SU-DHL-6 (cell line): ENCODE measurements at regions not wholly inside any gene's neighbourhood (a gene's known extent, or its start where the extent isn't known, plus 50 kb on each side); places are given as distances from the start of the nearest gene placed in this dataset.

ENCODE experiments used
- H2AFZ ChIP-seq: fragments of 200-600 bp; sonication (generic); 2 replicates; pipeline ENCODE4 v1.6.1; 2014; ENCODE audit warnings: low read depth, mild to moderate bottlenecking, moderate library complexity, mixed read lengths, antibody characterized with exemption, low read length; ENCODE audit not compliant: severe bottlenecking
- H3F3A ChIP-seq: fragments of 200-600 bp; shearing (Covaris generic); 2 replicates; pipeline ENCODE4 v1.6.0; 2016; ENCODE audit warnings: antibody characterized with exemption, mild to moderate bottlenecking; ENCODE audit not compliant: insufficient read depth
- H3K27ac ChIP-seq: fragments of 200-600 bp; sonication (generic); 2 replicates; pipeline ENCODE4 v1.5.1; 2016; ENCODE audit warnings: low read depth, mild to moderate bottlenecking, low read length, moderate library complexity, mixed read lengths
- H3K27me3 ChIP-seq: fragments of 200-600 bp; sonication (generic), shearing (Covaris generic); 2 replicates; pipeline ENCODE4 v1.6.0; 2014; ENCODE audit warnings: mild to moderate bottlenecking, low read length
- H3K36me3 ChIP-seq: fragments of 200-600 bp; sonication (generic); 2 replicates; pipeline ENCODE4 v1.6.1; 2014; ENCODE audit warnings: mild to moderate bottlenecking, low read length, mixed read lengths
- H3K4me2 ChIP-seq: fragments of 300-600, 200-600 bp; shearing (Covaris generic), sonication (generic); 2 replicates; pipeline ENCODE4 v1.6.0; 2014; ENCODE audit warnings: low read length, low read depth, mild to moderate bottlenecking; ENCODE audit not compliant: poor library complexity, severe bottlenecking
- H3K4me3 ChIP-seq: fragments of 200-600 bp; sonication (generic); 2 replicates; pipeline ENCODE4 v1.5.1; 2014; ENCODE audit warnings: antibody characterized with exemption, low read length, mild to moderate bottlenecking, mixed read lengths; ENCODE audit not compliant: insufficient read depth, poor library complexity, severe bottlenecking
- H3K79me2 ChIP-seq: fragments of 200-600 bp; sonication (generic); 2 replicates; pipeline ENCODE4 v1.6.1; 2014; ENCODE audit warnings: mild to moderate bottlenecking, low read length, moderate library complexity; ENCODE audit not compliant: insufficient read depth
- H3K9ac ChIP-seq: fragments of 200-600 bp; sonication (generic); 2 replicates; pipeline ENCODE4 v1.7.0; 2014; ENCODE audit warnings: mild to moderate bottlenecking, low read length
- H3K9me2 ChIP-seq: fragments of 200-600 bp; sonication (generic); replicated peaks from 2 replicates; pipeline ENCODE4 v1.6.1; 2014; ENCODE audit warnings: low read length; ENCODE audit not compliant: insufficient read depth
- H3K9me3 ChIP-seq: fragments of 200-600 bp; sonication (generic); 2 replicates; pipeline ENCODE4 v1.6.1; 2014; ENCODE audit warnings: low read length, mixed read lengths; ENCODE audit not compliant: insufficient read depth
- H4K20me1 ChIP-seq: fragments of 200-600 bp; sonication (generic); 2 replicates; pipeline ENCODE4 v1.6.1; 2014; ENCODE audit warnings: low read depth, mild to moderate bottlenecking, antibody characterized with exemption, low read length, moderate library complexity, mixed read lengths
- CTCF ChIP-seq: fragments of 200-600 bp; sonication (generic); IDR thresholded peaks from one replicate; pipeline ENCODE4 v1.5.1; 2017; ENCODE audit warnings: antibody characterized with exemption, mild to moderate bottlenecking, low read length, moderate library complexity; ENCODE audit not compliant: insufficient read depth, poor library complexity, severe bottlenecking
- EZH2phosphoT487 ChIP-seq: fragments of 200-600 bp; sonication (generic), shearing (Covaris generic); conservative IDR thresholded peaks from 2 replicates; pipeline ENCODE4 v1.6.1; 2018; ENCODE audit warnings: mild to moderate bottlenecking, antibody characterized with exemption, low read length, moderate library complexity, mixed read lengths

- Histone ChIP-seq H3K9ac (no peak overlapping the region), H3F3A (no peaks in the 10 kb centered on the region), H3K4me3 (no peak overlapping the region), H4K20me1 (no peaks in the 10 kb centered on the region), H3K79me2 (no peaks in the 10 kb centered on the region), H3K36me3 (no peaks in the 10 kb centered on the region), H3K27me3 (no peaks in the 10 kb centered on the region), H2AFZ (no peak overlapping the region), H3K9me3 (no peaks in the 10 kb centered on the region), H3K9me2 (no peaks in the 10 kb centered on the region), H3K4me2 (no peak overlapping the region), H3K27ac (no peak overlapping the region)
- TF ChIP-seq CTCF: no peak
- TF ChIP-seq EZH2phosphoT487: no peak
Measured at GRCh38 chr15:25182098-25182478, 227.3 kb downstream of the SNRPN start.

- no peak overlapping the region for H3K4me3 ChIP-seq
- H3K27ac ChIP-seq: no peak overlapping the region
- no peaks in the 10 kb centered on the region for H3K9me3 ChIP-seq
- no peaks in the 10 kb centered on the region for H3K9me2 ChIP-seq
- no peak overlapping the region for H3K9ac ChIP-seq
- no peak overlapping the region for H2AFZ ChIP-seq
- TF ChIP-seq CTCF (no peak), EZH2phosphoT487 (no peak)
- H3K79me2 ChIP-seq: no peaks in the 10 kb centered on the region
- H3K27me3 ChIP-seq: no peaks in the 10 kb centered on the region
- no peak overlapping the region for H3K4me2 ChIP-seq
- no peaks in the 10 kb centered on the region for H4K20me1 ChIP-seq
- no peaks in the 10 kb centered on the region for H3F3A ChIP-seq
- no peaks in the 10 kb centered on the region for H3K36me3 ChIP-seq
Measured at GRCh38 chr15:25182736-25183445, 228.1 kb downstream of the SNRPN start.

DNA sequence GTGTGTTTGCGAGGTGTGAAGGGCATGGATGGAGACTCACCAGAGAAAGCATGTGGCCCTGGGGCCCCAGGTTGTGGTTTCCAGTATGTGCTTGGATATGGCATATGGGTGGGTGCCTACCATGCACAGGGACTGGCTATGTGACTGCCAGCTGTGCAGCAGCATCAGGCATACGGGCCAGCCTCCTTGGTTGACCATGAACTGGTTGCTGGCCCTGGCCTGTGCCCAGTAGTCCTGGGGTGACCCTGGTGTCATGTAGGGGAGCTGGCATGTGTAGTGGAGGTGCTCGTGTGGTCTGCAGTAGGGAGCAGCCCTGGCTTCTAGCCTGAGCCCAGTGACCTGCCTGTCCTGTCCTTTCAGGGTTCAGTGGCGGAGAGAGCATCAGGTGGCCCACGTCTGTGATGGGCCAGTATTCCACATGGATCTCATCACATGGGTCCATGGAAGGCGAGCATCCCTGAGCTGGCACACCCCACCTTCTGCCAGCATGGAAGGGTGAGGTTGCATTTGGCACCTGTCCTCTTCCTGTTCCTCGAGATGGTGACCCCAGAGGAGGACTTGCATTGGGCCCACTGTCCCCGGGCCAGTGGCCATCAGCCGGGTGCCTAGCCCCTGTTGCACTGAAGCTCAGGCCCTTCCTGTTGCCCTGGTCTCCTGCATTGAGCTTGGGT, 228.9 kb downstream of the SNRPN start:
- no peak overlapping the region for H3K27ac ChIP-seq
- TF ChIP-seq CTCF (no peak), EZH2phosphoT487 (no peak)
- H3K4me2 ChIP-seq: no peak overlapping the region
- H3K27me3 ChIP-seq: no peaks in the 10 kb centered on the region
- H3K79me2 ChIP-seq: no peaks in the 10 kb centered on the region
- H3K9ac ChIP-seq: no peak overlapping the region
- H3F3A ChIP-seq: no peaks in the 10 kb centered on the region
- H4K20me1 ChIP-seq: no peaks in the 10 kb centered on the region
- no peaks in the 10 kb centered on the region for H3K36me3 ChIP-seq
- no peak overlapping the region for H3K4me3 ChIP-seq
- H2AFZ ChIP-seq: no peak overlapping the region
- H3K9me3 ChIP-seq: no peaks in the 10 kb centered on the region
- H3K9me2 ChIP-seq: no peaks in the 10 kb centered on the region
